Neural cell (in vitro differentiated cells): ENCODE measurements at regions not wholly inside any gene's neighbourhood (a gene's known extent, or its start where the extent isn't known, plus 50 kb on each side); places are given as distances from the start of the nearest gene placed in this dataset.

ENCODE experiments used
- H2AFZ ChIP-seq: fragments of 200-600, 300-800 bp; sonication (generic), shearing (Covaris generic); 2 replicates; pipeline ENCODE4 v1.6.0; 2014; ENCODE audit warnings: low read depth, mild to moderate bottlenecking, antibody characterized with exemption, low read length, moderate library complexity
- H3F3A ChIP-seq: fragments of 200-600 bp; shearing (Covaris generic); 2 replicates; pipeline ENCODE4 v1.6.1; 2016; ENCODE audit warnings: mild to moderate bottlenecking, moderate library complexity, mixed read lengths, antibody characterized with exemption, low read length; ENCODE audit not compliant: insufficient read depth, poor library complexity, severe bottlenecking
- H3K27ac ChIP-seq: fragments of 200-600, 300-800 bp; sonication (generic), shearing (Covaris generic); 2 replicates; pipeline ENCODE4 v1.5.1; 2014; ENCODE audit warnings: mild to moderate bottlenecking, low read length, moderate library complexity
- H3K27me3 ChIP-seq: fragments of 300-800, 200-600 bp; sonication (generic), shearing (Covaris generic); 2 replicates; pipeline ENCODE4 v1.6.0; 2014; ENCODE audit warnings: mild to moderate bottlenecking, low read depth, low read length, moderate library complexity; ENCODE audit not compliant: insufficient read depth
- H3K36me3 ChIP-seq: fragments of 300-800, 200-600 bp; sonication (generic), shearing (Covaris generic); 2 replicates; pipeline ENCODE4 v1.5.1; 2014; ENCODE audit warnings: mild to moderate bottlenecking, antibody characterized with exemption, low read length, moderate library complexity; ENCODE audit not compliant: insufficient read depth
- H3K4me2 ChIP-seq: fragments of 300-800, 200-600 bp; sonication (generic), shearing (Covaris generic); 2 replicates; pipeline ENCODE4 v1.6.0; 2014; ENCODE audit warnings: mild to moderate bottlenecking, low read length
- H3K4me3 ChIP-seq: fragments of 300-800, 200-600 bp; sonication (generic), shearing (Covaris generic); 2 replicates; pipeline ENCODE4 v1.5.1; 2014; ENCODE audit warnings: mild to moderate bottlenecking, low read length, moderate library complexity
- H3K79me2 ChIP-seq: fragments of 200-600 bp; shearing (Covaris generic); replicated peaks from 2 replicates; pipeline ENCODE4 v1.6.0; 2014; ENCODE audit warnings: mild to moderate bottlenecking, low read length, moderate library complexity; ENCODE audit not compliant: insufficient read depth
- H3K9ac ChIP-seq: fragments of 300-800, 200-600 bp; sonication (generic), shearing (Covaris generic); 2 replicates; pipeline ENCODE4 v1.6.1; 2016; ENCODE audit warnings: mild to moderate bottlenecking, low read length, mixed read lengths
- H3K9me2 ChIP-seq: fragments of 200-600 bp; shearing (Covaris generic); 2 replicates; pipeline ENCODE4 v1.6.1; 2016; ENCODE audit warnings: mild to moderate bottlenecking, low read length, mixed read lengths; ENCODE audit not compliant: insufficient read depth
- H3K9me3 ChIP-seq: fragments of 200-600, 300-800 bp; sonication (generic), shearing (Covaris generic); 2 replicates; pipeline ENCODE4 v1.6.1; 2016; ENCODE audit warnings: mild to moderate bottlenecking, mixed run types, low read length, moderate library complexity, mixed read lengths
- H4K20me1 ChIP-seq: fragments of 200-600 bp; shearing (Covaris generic); 2 replicates; pipeline ENCODE4 v1.6.1; 2016; ENCODE audit warnings: mild to moderate bottlenecking, mixed run types; ENCODE audit not compliant: insufficient read depth
- CTCF ChIP-seq: fragments of 450-650 bp; IDR thresholded peaks from 2 replicates; pipeline ENCODE4 v1.5.1; 2014; ENCODE audit warnings: antibody characterized with exemption, mild to moderate bottlenecking, moderate library complexity; ENCODE audit not compliant: poor library complexity, severe bottlenecking
- EP300 ChIP-seq: fragments of 450-650 bp; conservative IDR thresholded peaks from 2 replicates; pipeline ENCODE4 v1.6.1; 2014; ENCODE audit warnings: antibody characterized with exemption, mild to moderate bottlenecking, moderate library complexity; ENCODE audit not compliant: poor library complexity, severe bottlenecking
- EZH2 ChIP-seq: fragments of 200-600, 300-800 bp; shearing (Covaris generic), sonication (generic); IDR thresholded peaks from 2 replicates; pipeline ENCODE4 v1.6.1; 2014; ENCODE audit warnings: antibody characterized with exemption, low read length, borderline replicate concordance, mild to moderate bottlenecking; ENCODE audit not compliant: insufficient read depth, poor library complexity, severe bottlenecking
- MXI1 ChIP-seq: fragments of 450-650 bp; conservative IDR thresholded peaks from 2 replicates; pipeline ENCODE4 v1.6.1; 2014; ENCODE audit warnings: antibody characterized with exemption, mild to moderate bottlenecking; ENCODE audit not compliant: poor library complexity, severe bottlenecking
- POLR2AphosphoS5 ChIP-seq: IDR thresholded peaks from 2 replicates; pipeline ENCODE4 v1.6.1; 2012
- RAD21 ChIP-seq: fragments of 450-650 bp; conservative IDR thresholded peaks from 2 replicates; pipeline ENCODE4 v1.6.1; 2014; ENCODE audit warnings: antibody characterized with exemption, mild to moderate bottlenecking, moderate library complexity
- REST ChIP-seq: IDR thresholded peaks from 2 replicates; pipeline ENCODE4 v1.6.1; 2012; ENCODE audit warnings: borderline replicate concordance
- SMC3 ChIP-seq: fragments of 450-650 bp; conservative IDR thresholded peaks from 2 replicates; pipeline ENCODE4 v1.6.1; 2014; ENCODE audit warnings: antibody characterized with exemption, mild to moderate bottlenecking, moderate library complexity; ENCODE audit not compliant: poor library complexity
- TAF1 ChIP-seq: IDR thresholded peaks from 2 replicates; pipeline ENCODE4 v1.6.1; 2012; ENCODE audit warnings: low read depth

- H3K9me2 ChIP-seq = no peaks in the 10 kb centered on the region
- H3K9me3 ChIP-seq = no peaks in the 10 kb centered on the region
- no peak overlapping the region for H3K4me3 ChIP-seq
- no peaks in the 10 kb centered on the region for H3K36me3 ChIP-seq
- no peak overlapping the region for H2AFZ ChIP-seq
- H3K27me3 ChIP-seq = no peaks in the 10 kb centered on the region
- TF ChIP-seq MXI1 (no peak), RAD21 (no peak), REST (no peak), CTCF (no peak), EP300 (no peak), EZH2 (no peak), TAF1 (no peak), SMC3 (no peak)
- no peak overlapping the region for H3K4me2 ChIP-seq
- no peaks in the 10 kb centered on the region for H3K79me2 ChIP-seq
- no peak overlapping the region for H3K9ac ChIP-seq
- H3F3A ChIP-seq = no peaks in the 10 kb centered on the region
- no peaks in the 10 kb centered on the region for H4K20me1 ChIP-seq
- H3K27ac ChIP-seq = no peak overlapping the region
Measured at GRCh38 chrY:16572061-16572460, 1308.0 kb downstream of the CDY2B start.

- TF ChIP-seq POLR2AphosphoS5 (no peak), MXI1 (no peak), SMC3 (no peak), REST (no peak), TAF1 (no peak), RAD21 (no peak), EP300 (no peak), EZH2 (no peak), CTCF (no peak)
- no peak overlapping the region for H3K4me2 ChIP-seq
Measured at GRCh38 chrY:16562491-16562890, 1317.5 kb downstream of the CDY2B start.

More at GRCh38 chrY:16562491-16562890, 1317.5 kb downstream of the CDY2B start:
- Histone ChIP-seq H3F3A (no peaks in the 10 kb centered on the region), H3K36me3 (no peaks in the 10 kb centered on the region), H3K9me3 (no peaks in the 10 kb centered on the region), H3K9me2 (no peaks in the 10 kb centered on the region), H4K20me1 (no peaks in the 10 kb centered on the region), H3K79me2 (no peaks in the 10 kb centered on the region), H3K4me3 (no peak overlapping the region), H3K27ac (no peak overlapping the region), H3K9ac (no peak overlapping the region), H2AFZ (no peak overlapping the region), H3K27me3 (no peaks in the 10 kb centered on the region)
